PC-9 (cell line): ENCODE measurements at regions not wholly inside any gene's neighbourhood (a gene's known extent, or its start where the extent isn't known, plus 50 kb on each side); places are given as distances from the start of the nearest gene placed in this dataset.

Source experiments
- BruUV-seq: library from RNA; stranded (reverse); fragments of 400-500 nt; replicated peaks from 2 replicates; lab custom pipeline; 2021; lab: Mats Ljungman, UMichigan
- CTCF ChIA-PET: fragments of 300-600 bp; sonication (Branson Sonifier 250); formaldehyde crosslinking; loops from one replicate; lab custom pipeline; 2022; ENCODE audit warnings: antibody characterized with exemption; lab: Charles Lee
- POLR2A ChIA-PET: fragments of 300-600 bp; sonication (Branson Sonifier 250); formaldehyde crosslinking; loops from one replicate; lab custom pipeline; 2022; ENCODE audit warnings: antibody characterized with exemption; ENCODE audit not compliant: unreplicated experiment; lab: Charles Lee
- DNase-seq, 2 experiments: peaks; one replicate each; pipeline versions ENCODE4 v3.0.0 to v3.0.0-alpha.2; 2015 to 2022; ENCODE audit warnings: mixed read lengths in 1 of 2
- H2AFZ ChIP-seq: fragments of 200-600 bp; sonication (generic); 2 replicates; pipeline ENCODE4 v1.8.1; 2017; ENCODE audit warnings: antibody characterized with exemption
- H3F3A ChIP-seq: fragments of 200-600 bp; sonication (generic); 2 replicates; pipeline ENCODE4 v1.8.1; 2017; ENCODE audit warnings: antibody characterized with exemption, mild to moderate bottlenecking, low read depth; ENCODE audit not compliant: insufficient read depth
- H3K27ac ChIP-seq: fragments of 200-600 bp; sonication (generic); 2 replicates; pipeline ENCODE4 v1.6.1; 2016; ENCODE audit warnings: mixed run types
- H3K27me3 ChIP-seq: fragments of 200-600 bp; sonication (generic); 2 replicates; pipeline ENCODE4 v1.6.1; 2016; ENCODE audit warnings: low read depth, mixed run types; ENCODE audit not compliant: insufficient read depth
- H3K36me3 ChIP-seq: fragments of 200-600 bp; sonication (generic); 2 replicates; pipeline ENCODE4 v1.6.1; 2016; ENCODE audit warnings: low read depth, mixed run types
- H3K4me1 ChIP-seq: fragments of 200-600 bp; sonication (generic); replicated peaks from 2 replicates; pipeline ENCODE4 v1.6.1; 2016; ENCODE audit warnings: mixed run types; ENCODE audit not compliant: insufficient read depth
- H3K4me2 ChIP-seq: fragments of 200-600 bp; sonication (generic); 2 replicates; pipeline ENCODE4 v1.6.1; 2017; ENCODE audit warnings: mixed run types
- H3K4me3 ChIP-seq: fragments of 200-600 bp; sonication (generic); 2 replicates; pipeline ENCODE4 v1.6.1; 2016; ENCODE audit warnings: mixed run types
- H3K79me2 ChIP-seq: fragments of 200-600 bp; sonication (generic); 2 replicates; pipeline ENCODE4 v1.6.1; 2017; ENCODE audit warnings: low read depth, mixed run types
- H3K9me2 ChIP-seq: fragments of 200-600 bp; sonication (generic); 2 replicates; pipeline ENCODE4 v1.8.1; 2017; ENCODE audit warnings: mild to moderate bottlenecking; ENCODE audit not compliant: insufficient read depth
- H3K9me3 ChIP-seq: fragments of 200-600 bp; sonication (generic); 2 replicates; pipeline ENCODE4 v1.8.1; 2016; ENCODE audit warnings: low read depth; ENCODE audit not compliant: insufficient read depth
- H4K20me1 ChIP-seq: fragments of 200-600 bp; sonication (generic); 2 replicates; pipeline ENCODE4 v1.8.1; 2017; ENCODE audit not compliant: insufficient read depth
- CTCF ChIP-seq: fragments of 200-600 bp; sonication (generic); conservative IDR thresholded peaks from 2 replicates; pipeline ENCODE4 v1.6.1; 2017; ENCODE audit warnings: mixed run types, antibody characterized with exemption, mild to moderate bottlenecking, moderate library complexity
- EZH2 ChIP-seq: fragments of 200-600 bp; sonication (generic); IDR thresholded peaks from 2 replicates; pipeline ENCODE4 v1.8.0; 2017; ENCODE audit warnings: antibody characterized with exemption, low read depth
- intact Hi-C: fragments of 100-400 bp; cut with micrococcal nuclease; formaldehyde crosslinking; loops from one replicate; pipeline ENCODE4 v1.10.0; 2022; ENCODE audit not compliant: unreplicated experiment

- no peak for TF ChIP-seq EZH2
- no peak for TF ChIP-seq CTCF
- no peak overlapping the region for H2AFZ ChIP-seq
- CTCF ChIA-PET: no interaction called here
Measured at GRCh38 chr5:159669559-159669958, 246.7 kb upstream of the ADRA1B start.

GRCh38 chr5:159671886-159672285 is 244.4 kb upstream of the ADRA1B start:
- TF ChIP-seq EZH2: no peak
- TF ChIP-seq CTCF: no peak
- no peak overlapping the region for H3K4me2 ChIP-seq

More at GRCh38 chr5:159669559-159669958, 246.7 kb upstream of the ADRA1B start:
- Histone ChIP-seq H3K79me2 (no peaks in the 10 kb centered on the region), H3K27ac (no peak overlapping the region), H3K27me3 (no peaks in the 10 kb centered on the region), H3K4me3 (no peak overlapping the region), H3F3A (no peaks in the 10 kb centered on the region), H3K36me3 (no peaks in the 10 kb centered on the region), H3K4me2 (no peak overlapping the region), H3K9me3 (no peaks in the 10 kb centered on the region; the same call in 1 of the 2 replicates), H3K4me1 (no peaks in the 10 kb centered on the region), H3K9me2 (no peaks in the 10 kb centered on the region), H4K20me1 (no peaks in the 10 kb centered on the region)
- POLR2A ChIA-PET: no interaction called here
- no peak for DNase-seq
- intact Hi-C loops: loop anchor here (10.0 kb wide), 1 partner anchor 245 kb away; the partner anchor contains the start of gene ADRA1B
- BruUV-seq: no TSS peak

GRCh38 chr5:159673538-159673937 is 242.7 kb upstream of the ADRA1B start:
- no peaks in the 10 kb centered on the region for H3K36me3 ChIP-seq
- intact Hi-C loops: no loop called here
- no TSS peak for BruUV-seq
- H3F3A ChIP-seq: no peaks in the 10 kb centered on the region
- POLR2A ChIA-PET: no interaction called here
- no peak overlapping the region for H3K27ac ChIP-seq
- no peaks in the 10 kb centered on the region for H3K4me1 ChIP-seq
- TF ChIP-seq EZH2 (no peak), CTCF (no peak)
- H3K9me3 ChIP-seq: no peaks in the 10 kb centered on the region; the same call in 1 of the 2 replicates
- H2AFZ ChIP-seq: no peak overlapping the region
- H3K79me2 ChIP-seq: no peaks in the 10 kb centered on the region
- DNase-seq: no peak
- H3K4me2 ChIP-seq: no peak overlapping the region
- H3K27me3 ChIP-seq: no peaks in the 10 kb centered on the region
- H4K20me1 ChIP-seq: no peaks in the 10 kb centered on the region
- H3K4me3 ChIP-seq: no peak overlapping the region
- H3K9me2 ChIP-seq: no peaks in the 10 kb centered on the region
- CTCF ChIA-PET: no interaction called here

More at GRCh38 chr5:159671886-159672285, 244.4 kb upstream of the ADRA1B start:
- no peak for DNase-seq
- H3K9me3 ChIP-seq: no peaks in the 10 kb centered on the region; the same call in 1 of the 2 replicates
- ChIA-PET POLR2A (no interaction called here), CTCF (interaction anchor here (0.6 kb wide), 1 partner anchor 146 kb away, joined by 3 read pairs; no protein-coding TSS in a partner anchor)
- intact Hi-C loops: no loop called here
- no peaks in the 10 kb centered on the region for H3K36me3 ChIP-seq
- no peaks in the 10 kb centered on the region for H3F3A ChIP-seq
- H3K4me3 ChIP-seq: no peak overlapping the region
- no peaks in the 10 kb centered on the region for H4K20me1 ChIP-seq
- H3K4me1 ChIP-seq: no peaks in the 10 kb centered on the region
- no peaks in the 10 kb centered on the region for H3K27me3 ChIP-seq
- BruUV-seq: no TSS peak
- no peaks in the 10 kb centered on the region for H3K79me2 ChIP-seq
- no peak overlapping the region for H2AFZ ChIP-seq
- no peak overlapping the region for H3K27ac ChIP-seq
- H3K9me2 ChIP-seq: no peaks in the 10 kb centered on the region
